Fibroblast of skin of abdomen (primary cell): ENCODE measurements at regions not wholly inside any gene's neighbourhood (a gene's known extent, or its start where the extent isn't known, plus 50 kb on each side); places are given as distances from the start of the nearest gene placed in this dataset.
"Not testable (repeated sequence)": the region's sequence is repeated elsewhere in the genome, so short reads cannot be mapped to it uniquely, and the experiment has no call there.

Experiments used
- DNase-seq: peaks from one replicate; pipeline ENCODE4 v3.0.0-alpha.2; 2013

DNA sequence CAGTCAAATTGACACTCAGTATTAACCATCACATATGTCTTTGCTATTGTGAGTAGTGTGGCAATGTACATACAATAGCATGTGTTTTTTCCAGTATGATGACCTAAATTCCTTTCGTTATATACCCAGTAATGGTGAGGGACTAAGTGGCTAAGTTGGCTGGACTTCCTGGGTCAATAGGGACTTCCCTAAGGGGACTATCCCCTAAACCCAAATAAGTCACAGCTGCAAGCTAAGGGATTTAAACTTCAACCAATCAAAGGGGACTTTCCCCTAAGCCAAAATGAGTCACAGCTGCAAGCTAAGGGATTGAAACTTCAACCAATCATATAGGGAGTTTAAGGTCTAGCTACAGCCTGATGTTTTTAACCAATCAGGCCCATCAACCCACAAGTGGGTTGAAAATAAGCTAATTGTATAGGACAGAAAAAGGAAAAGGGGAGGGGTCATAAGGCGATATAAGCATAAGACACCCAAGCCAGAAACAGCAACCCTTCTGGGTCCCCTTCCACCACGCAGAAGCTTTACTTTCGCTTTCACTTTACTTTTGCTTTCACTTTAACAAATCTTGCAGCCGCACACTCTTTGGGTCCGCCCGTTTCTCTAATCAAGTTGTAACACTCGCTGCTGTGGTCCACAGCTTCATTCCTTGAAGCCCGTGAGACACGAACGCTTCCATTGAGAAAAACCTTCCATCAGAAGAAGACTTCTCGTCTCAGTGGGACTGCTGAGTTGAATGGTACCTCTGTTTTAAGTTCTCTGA is 404.4 kb downstream of the FLRT2 start:
- peak; percentile 15 for DNase-seq

DNA sequence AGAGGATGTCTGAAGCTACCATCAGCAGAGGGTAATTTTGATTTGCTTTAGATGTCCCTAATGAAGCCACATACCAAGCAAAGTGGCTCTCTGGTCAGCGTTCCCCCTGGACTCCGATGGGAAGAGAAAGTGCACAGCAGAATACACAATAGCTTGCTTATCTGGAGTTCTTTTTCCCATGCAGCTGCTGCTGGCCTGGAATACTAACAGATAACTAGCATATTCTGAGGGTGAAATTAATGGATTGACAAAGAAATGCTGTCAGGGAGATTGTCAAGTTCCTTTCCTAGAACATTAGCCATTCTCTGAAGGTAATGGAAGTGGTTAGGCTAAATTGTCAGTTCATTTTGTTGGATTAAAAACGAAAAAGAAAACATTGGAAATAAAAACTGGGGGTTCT is 391.3 kb downstream of the FLRT2 start:
- DNase-seq: no peak

DNA sequence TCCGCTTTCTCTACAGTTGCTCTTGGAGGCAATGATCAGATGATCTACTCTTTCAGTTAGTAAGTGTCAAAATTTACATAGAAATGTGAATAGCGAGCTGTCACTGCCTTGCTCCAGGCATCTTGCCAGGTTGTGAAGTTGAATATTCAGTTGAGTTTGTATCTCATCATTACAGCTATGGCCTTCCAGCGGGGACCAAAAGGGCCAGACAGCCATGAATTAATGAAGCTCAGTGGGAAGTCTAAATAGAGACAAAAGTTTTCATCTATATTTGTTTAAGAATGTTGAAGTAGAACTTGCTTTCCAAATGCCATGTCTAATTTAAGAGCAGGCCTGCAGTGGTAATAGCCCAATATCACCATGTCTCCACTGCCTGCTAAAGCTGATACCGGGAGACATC is 387.8 kb downstream of the FLRT2 start:
- no peak for DNase-seq

DNA sequence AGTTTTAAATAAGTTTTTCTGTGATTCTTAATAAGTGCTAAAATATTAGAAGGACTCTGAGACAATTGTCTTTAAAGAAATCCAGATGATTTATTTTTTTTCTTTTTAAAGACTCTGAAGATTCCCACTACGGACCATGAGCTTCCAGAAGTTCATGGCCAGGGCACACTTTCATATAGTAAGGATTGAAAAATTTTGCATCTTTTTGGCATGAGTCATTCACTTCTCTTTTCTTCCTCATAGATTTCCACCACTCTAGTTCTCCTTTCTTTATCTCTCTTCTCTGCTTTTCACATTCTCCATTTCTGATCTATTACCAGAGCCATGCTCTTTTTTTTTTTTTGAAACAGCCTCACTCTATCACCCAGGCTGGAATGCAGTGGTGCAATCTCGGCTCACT is 385.8 kb downstream of the FLRT2 start:
- DNase-seq: peak; percentile 29

DNA sequence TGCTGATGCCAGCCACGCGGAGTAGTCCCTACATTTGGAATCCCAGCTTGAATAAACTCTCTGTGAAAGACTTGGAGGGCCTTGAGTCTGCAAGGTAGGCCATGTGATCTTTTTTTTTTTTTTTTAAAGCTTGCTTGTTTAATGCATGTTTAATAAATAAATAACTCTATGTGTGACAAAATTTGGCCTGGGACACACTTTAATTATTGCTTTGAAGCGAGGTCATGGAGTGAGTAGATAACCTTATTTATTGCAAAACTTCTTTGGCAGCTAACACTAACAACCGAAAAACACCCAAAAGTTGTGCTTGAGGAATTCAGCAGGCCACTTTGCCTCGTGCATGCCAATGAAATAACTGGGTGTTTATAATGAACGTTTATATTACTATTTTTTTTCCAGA is 382.2 kb downstream of the FLRT2 start:
- DNase-seq: no peak

DNA sequence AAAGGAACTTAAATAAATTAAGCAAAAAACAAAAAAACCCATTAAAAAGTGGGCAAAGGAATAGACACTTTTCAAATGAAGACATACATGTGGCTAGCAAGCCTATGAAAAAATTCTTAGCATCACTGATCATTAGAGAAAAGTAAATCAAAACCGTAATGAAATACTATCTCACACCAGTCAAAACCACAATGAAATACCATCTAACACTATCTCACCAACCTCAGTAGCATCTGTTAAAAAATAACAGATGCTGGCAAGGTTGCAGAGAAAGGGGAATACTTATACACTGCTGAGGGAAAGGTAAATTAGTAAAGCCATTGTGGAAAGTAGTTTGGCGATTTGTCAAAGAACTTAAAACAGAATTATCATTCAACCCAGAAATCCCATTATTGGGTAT is 381.1 kb downstream of the FLRT2 start:
- peak; percentile 6 for DNase-seq

DNA sequence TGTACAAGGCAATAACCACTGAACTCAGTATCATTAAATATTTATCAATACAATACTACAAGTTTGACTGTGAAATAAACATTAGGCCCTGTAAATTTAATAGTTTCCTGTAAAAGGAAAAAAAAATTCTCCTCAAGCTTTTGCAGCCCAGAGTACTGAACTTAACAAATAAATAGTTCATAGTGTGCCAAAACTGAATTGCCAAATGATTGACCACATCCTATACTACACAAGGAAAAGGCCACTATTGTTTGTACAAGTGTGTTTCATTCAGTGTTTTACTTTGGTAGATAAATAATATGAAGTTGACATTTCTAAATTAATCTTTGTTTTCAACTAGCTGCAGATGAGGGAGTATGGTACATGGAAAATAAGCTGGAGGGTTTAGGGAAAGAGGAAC is 379.6 kb downstream of the FLRT2 start:
- DNase-seq: no peak

DNA sequence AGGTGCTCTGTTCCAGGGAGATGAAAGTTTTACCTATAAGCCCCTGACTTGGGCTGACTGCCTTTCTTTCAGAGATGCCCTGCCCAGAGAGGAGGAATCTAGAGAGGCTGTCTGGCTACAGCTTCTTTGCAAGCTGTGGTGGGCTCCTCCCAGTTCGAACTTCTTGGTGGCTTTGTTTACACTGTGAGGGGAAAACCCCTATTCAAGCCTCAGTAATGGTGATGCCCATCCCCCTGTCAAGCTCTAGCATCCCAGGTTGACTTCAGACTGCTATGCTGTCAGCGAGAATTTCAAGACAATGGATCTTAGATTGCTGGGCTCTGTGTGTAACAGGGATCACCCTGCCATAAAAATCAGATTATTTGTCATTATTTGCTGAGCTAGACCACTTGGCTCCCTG is 377.6 kb downstream of the FLRT2 start:
- no peak for DNase-seq

DNA sequence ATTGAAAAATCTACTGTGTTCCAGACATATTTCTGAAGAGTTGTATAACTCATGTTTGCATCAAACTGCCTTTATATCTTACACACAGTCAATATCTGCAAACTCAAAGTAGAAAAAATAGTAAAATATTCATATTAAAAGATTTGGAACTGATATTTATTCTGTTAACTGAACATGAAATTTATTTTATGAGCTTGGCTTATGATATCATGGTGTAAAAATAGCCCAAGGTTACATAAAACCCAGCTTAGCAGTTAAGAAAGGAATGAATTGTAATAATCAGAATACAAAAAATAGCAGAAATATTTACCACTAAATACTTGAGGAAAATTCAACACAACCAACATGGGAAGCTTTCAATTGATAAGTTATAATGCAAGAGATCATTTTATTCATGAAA is 367.9 kb downstream of the FLRT2 start:
- DNase-seq: no peak

DNA sequence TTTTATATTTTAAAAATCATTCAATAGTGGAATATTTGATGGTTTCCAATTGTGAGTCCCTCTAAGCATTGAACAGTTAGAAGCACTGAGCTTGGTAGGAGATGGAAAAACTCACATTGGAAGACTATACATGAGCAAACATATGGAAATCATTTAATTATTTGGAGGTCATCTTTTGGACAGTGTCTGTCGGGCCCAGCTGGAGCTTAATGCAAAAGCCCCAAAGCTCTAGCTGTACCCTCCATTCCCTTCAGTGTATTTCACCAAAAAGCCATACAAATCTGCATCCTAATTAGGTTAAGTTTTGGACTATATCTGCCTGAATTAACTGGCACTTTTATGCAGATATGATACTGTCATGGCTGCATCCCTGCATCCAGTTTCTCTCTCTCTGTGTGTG is 365.7 kb downstream of the FLRT2 start:
- DNase-seq: no peak

DNA sequence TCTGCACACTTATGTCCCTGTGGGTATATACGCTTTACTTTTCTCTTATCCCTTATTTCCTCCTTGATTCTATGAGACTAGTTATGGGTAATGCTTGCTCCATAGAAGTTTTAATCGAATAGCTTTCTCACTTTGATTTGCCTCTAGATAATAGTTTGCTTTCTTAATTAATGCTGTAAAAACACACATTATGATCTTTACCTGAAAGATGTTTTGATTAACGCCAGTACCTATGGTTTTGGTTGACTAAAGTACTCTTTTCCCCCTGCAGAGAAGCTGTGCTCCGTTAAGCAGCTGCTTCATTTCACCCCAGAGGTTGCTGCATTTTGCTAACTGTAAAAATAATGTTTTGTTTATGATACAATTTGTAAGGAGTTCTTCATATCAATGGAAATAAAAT is 362.3 kb downstream of the FLRT2 start:
- no peak for DNase-seq

DNA sequence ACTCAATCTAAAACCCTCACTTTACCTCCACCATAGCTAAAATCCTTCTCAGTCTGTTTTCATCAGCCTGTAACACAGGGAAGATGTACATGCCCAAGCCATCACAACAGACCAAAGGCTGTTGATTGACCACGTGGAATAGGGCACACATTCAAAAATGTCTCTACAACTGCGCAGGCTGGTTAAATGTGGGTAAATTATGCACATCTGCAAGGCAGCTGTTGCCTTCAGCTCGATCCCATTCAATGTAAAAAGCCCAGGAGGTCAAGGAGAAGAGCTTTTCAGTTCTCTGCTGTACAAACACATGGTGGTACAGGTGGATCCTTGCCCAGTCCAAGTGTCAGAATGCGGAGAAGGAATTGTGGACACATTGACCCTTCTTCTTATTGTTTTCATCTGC is 354.0 kb downstream of the FLRT2 start:
- DNase-seq: peak; percentile 7

DNA sequence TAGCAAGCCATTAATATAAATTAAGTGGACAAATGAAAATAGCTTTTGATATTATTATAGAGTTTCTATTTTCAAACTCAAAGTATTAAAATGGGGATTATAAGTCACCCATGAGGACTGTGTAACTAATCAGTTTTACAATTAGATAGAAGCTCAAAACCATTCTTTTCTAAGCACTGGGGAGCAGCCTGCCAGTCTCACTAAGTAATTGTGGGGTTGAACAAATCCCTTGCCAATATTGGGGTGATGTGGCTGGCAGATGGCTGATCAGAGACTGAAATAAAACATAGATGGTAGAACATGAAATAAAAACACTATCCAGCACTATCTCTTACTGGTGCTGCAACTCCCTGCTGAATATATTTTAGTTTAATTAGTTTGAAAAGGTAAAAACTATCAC is 353.2 kb downstream of the FLRT2 start:
- DNase-seq: no peak

DNA sequence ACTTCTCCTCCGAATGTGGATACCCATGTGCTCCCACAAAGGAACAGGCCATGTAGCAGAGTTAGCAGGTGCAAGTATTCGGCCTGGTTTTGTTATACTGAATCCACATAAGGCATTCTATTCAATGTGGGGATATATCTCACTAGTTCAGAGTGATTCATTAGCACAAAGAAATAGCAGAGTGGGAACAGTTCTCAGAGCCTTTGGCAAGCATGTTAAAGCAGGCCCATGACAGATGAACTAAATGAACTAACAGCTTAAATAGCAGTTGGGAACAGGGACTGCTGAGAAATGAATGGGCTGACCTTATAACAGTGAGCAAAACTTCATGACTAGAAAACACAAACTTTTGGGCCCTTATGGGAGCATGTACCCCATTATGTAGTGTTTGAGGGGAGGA is 352.0 kb downstream of the FLRT2 start:
- DNase-seq: no peak

DNA sequence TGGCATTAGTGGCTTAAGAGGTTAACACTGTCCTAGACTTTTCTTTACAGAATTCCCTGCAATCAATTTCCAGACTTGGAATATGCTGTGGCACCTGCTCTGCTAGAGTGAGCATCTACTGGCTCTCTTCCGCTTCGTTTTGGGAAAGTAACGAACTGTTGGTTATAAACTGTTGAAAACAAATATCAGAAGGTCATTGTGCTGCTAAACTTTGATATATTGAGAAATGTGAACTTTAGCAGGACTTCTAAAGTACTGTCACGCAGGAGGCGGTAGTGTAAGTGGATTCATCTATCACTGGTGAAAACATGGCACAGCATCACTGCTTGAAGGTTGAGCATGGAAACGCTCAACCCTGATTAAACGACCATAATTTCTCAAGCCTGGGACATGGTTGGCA is 348.9 kb downstream of the FLRT2 start:
- DNase-seq: no peak

DNA sequence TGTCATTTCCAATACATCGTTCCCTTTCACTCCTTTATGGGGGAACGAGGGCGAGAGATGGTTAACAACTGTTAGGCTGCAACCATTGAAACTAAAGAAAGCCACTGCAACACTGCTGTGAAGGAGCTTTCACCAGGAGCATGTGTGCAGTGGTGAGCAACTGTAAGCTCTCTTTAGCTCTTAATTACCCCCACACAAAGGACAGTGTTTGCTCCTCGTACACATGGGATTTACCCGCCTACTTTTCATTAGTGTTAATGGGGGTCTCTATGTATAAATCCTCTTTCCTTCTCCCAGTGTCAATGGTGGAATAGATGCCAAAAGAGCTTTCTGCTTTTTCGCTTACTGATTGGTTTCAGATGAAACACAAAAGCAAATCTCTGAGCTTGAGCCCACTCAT is 343.1 kb downstream of the FLRT2 start:
- no peak for DNase-seq

DNA sequence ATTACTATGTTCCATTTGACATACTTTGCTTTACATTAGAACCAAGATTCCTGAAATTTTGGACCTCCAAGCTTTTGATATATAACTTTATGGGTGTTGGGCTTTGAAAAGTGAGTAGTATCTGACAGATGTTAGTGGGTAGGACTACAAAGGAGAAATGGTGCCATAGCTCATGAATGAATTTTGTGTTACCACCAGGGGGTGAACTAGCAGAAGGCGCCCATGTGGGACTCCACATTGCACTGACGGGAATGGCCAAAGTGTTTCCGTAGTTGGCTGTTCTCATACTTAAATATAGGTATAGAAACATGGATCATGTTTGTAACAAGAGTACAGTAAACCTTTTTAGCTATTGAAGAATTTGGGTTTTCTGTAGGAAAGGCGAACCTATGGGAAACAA is 337.5 kb downstream of the FLRT2 start:
- no peak for DNase-seq

DNA sequence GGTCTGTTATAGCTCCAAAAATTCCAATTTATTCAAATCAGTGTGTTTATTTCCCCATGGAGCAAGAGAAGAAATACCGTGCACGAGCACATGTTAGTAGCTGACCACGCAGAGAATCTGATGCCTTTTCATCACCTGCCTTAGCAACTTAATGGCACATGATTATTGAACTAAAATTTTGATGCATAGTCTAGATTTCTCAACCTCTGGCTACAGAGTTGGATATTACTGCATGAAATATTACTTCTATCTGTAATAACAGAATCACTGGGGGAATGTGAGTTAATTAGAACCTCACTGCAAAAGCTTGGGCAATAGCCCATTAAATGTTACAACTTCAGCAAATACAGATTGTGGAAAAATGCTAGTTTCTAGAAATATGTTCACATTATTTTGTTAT is 335.8 kb downstream of the FLRT2 start:
- DNase-seq: peak; percentile 44

DNA sequence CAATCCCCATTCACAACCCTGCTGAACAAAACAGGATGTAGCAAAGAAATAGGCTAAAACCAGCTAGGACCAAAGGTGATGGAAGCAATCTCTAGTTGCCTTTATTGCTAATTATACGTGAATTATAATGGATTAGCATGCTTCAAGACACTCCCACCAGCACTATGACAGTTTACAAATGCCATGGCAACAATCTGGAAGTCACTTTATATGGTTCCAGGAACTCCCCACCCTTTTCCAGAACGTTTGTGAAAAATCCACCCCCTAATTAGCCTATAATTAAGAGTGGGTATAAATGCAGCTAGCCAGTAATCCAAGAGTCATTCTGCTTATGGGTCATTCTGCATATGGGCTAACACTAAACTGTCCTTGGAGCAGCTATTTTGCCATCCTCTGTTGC is 328.7 kb downstream of the FLRT2 start:
- DNase-seq: no peak

DNA sequence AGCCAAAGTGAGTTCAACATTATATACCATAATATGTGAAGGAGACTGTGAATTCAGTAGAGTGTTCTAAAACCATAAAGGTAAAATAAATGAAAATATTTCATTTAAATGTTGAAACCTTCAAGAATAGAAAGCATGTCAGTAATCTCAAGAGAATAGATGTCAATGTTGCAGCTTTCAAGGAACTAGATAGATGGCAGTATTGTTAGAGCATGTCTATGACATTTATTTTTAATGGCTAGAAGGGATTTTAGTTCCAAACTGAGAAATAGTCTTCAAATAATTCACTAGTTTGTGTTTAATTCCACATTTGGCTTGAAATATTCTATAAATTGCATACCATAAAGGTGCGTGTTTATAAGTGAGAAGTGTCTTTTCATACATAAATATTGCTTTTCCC is 326.5 kb downstream of the FLRT2 start:
- DNase-seq: no peak

DNA sequence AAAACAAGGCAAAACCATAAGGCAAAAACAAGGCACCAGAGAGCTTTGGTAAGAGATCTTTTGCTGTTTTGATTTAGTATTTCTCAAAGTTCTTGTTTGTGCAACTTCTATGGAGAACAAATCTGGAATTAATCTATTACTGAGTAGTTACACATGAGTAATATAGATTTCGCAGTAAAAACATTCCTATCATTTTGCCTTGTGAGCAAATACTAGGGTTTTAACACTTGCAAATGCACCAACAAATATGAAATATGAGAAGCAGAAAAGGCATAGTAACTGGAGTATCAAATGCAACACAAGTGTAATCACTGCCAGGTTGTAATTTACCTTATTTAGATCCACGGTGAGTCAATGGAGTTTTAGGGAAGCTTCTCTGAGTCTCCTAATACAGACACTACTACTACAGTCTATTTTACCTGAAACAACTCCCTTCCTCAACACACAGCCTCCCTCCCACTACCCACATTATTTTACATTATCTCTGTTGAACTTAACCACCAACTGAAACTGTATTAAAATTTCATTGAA is 324.1 kb downstream of the FLRT2 start:
- peak; percentile 81 for DNase-seq

DNA sequence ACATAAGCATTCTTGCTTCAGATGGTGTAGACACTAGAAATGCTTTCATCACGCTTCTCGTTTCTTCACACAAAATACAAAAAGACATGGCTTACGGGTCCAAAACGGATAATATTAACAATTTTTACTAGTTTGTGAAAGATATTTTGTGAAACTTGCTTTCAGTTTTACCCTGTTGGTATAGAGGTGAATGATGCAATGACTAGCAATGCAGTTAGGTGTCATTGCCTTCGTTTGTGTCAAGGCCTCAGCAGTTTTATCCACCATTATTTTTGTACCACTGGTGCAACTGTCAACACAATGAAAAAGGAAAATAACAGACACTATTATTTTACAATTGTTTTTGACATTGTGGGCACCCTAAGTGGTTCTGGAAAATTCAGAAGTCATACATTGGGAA is 323.0 kb downstream of the FLRT2 start:
- DNase-seq: peak; percentile 28

DNA sequence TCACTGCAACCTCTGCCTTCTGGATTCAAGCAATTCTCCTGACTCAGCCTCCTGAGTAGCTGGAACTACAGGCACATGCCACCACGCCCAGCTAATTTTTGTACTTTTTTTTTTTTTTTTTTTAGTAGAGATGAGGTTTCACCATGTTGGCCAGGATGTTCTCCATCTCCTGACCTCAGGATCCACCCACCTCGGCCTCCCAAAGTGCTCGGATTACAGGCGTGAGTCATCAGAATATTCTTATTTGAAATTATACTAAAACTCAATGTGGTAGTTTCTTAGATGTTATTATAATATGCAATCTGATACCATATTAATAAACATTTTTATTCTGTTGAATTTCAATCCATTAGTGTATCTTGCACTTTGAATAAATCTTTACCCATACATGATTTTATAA is 322.2 kb downstream of the FLRT2 start:
- peak; percentile 19 for DNase-seq

DNA sequence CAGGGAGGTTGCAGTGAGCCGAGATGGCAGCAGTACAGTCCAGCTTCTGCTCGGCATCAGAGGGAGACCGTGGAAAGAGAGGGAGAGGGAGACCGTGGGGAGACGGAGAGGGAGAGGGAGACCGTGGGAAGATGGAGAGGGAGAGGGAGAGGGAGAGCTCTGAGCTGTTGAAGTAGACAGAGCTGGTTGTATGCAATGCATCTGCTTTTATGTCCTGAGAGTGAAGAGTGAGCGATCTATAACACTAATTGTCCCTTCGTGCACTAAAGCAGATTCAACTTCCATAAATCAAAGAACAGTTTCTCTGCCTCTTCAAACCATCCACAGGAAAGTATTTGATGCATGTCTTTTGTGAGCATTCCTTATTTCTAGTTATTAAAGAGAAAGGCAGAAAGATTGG is 300.6 kb downstream of the FLRT2 start:
- not testable (repeated sequence) for DNase-seq

DNA sequence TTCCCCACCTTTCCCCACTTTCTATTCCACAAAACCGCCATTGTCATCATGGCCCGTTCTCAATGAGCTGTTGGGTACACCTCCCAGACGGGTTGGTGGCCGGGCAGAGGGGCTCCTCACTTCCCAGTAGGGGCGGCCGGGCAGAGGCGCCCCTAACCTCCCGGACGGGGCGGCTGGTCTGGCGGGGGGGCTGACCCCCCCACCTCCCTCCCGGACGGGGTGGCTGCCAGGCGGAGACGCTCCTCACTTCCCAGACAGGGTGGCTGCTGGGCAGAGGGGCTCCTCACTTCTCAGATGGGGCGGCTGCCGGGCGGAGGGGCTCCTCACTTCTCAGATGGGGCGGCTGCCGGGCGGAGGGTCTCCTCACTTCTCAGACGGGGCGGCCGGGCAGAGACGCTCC is 299.7 kb downstream of the FLRT2 start:
- not testable (repeated sequence) for DNase-seq
